Stimulated activated CD8-positive, alpha-beta memory T cell treated with anti-CD3 and anti-CD28 coated beads, Interleukin-7, amount 100 ng/mL, for 24 hours (primary cell): ENCODE measurements at regions not wholly inside any gene's neighbourhood (a gene's known extent, or its start where the extent isn't known, plus 50 kb on each side); places are given as distances from the start of the nearest gene placed in this dataset.
"Not testable (repeated sequence)": the region's sequence is repeated elsewhere in the genome, so short reads cannot be mapped to it uniquely, and the experiment has no call there.

Experiments
- DNase-seq: peaks from one replicate; pipeline ENCODE4 v3.0.0-alpha.2; 2020; ENCODE audit warnings: low read depth

- no peak for DNase-seq
Measured at GRCh38 chr1:101370488-101370887, 133.7 kb downstream of the S1PR1 start.

GRCh38 chr1:101371259-101371658 is 134.4 kb downstream of the S1PR1 start:
- DNase-seq: no peak

DNA sequence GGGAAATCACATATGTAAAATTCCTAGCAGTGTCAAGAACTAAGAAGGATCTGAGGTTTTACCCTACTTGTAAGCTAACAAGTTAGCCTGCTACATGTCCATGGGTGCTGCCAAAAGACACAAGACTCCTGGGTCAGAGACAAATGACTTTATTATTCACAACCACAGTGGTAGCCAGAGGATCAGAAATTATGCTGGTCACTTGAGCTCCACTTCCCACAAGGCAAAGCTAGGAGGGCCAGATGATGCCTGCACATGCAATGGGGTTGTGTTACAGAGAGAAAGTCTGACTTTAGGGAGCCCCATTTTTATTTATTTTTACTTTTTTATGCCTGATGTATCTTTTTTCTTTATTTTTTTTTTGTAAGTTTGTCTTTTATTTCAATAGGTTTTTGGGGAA is 136.8 kb downstream of the S1PR1 start:
- no peak for DNase-seq

DNA sequence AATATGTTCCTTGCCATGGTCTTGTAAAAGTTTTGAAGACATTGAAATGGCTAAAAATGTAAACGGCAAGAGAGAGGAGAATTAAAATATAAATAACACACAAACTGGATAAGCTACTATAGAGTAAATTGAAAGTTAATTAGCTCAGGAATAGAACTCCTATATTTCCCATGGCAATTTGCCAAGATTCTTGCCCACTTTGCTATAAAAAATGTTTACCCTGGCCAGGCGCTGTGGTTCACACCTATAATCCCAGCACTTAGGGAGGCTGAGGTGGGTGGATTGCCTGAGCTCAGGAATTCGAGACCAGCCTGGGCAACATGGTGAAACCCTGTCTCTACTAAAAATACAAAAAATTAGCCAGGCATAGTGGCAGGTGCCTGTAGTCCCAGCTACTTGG is 138.6 kb downstream of the S1PR1 start:
- DNase-seq: not testable (repeated sequence)

- DNase-seq: no peak
Measured at GRCh38 chr1:101376121-101377083, 139.6 kb downstream of the S1PR1 start.

- no peak for DNase-seq
Measured at GRCh38 chr1:101377084-101377835, 140.4 kb downstream of the S1PR1 start.

DNA sequence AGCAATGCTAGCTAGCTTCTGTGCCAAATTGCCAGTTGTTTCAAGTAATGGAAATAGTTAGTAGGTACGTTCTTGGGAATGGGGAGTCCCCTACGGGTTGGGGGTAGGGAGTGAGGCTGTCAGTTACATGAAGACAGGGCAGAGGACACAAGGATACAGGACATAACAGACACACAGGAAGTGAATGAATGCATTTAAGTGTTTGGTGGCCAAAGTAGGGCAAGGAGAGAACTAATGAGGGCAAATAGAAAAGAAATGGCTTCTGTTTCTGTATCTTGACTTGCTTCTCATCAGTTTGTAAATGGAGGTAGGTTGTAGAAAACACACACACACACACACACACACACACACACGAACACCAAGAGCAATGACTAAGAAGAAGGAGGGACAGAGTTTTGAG is 142.2 kb downstream of the S1PR1 start:
- DNase-seq: no peak

GRCh38 chr1:101379950-101380349 is 143.1 kb downstream of the S1PR1 start:
- no peak for DNase-seq

- DNase-seq: no peak
Measured at GRCh38 chr1:101382135-101382534, 145.3 kb downstream of the S1PR1 start.

DNA sequence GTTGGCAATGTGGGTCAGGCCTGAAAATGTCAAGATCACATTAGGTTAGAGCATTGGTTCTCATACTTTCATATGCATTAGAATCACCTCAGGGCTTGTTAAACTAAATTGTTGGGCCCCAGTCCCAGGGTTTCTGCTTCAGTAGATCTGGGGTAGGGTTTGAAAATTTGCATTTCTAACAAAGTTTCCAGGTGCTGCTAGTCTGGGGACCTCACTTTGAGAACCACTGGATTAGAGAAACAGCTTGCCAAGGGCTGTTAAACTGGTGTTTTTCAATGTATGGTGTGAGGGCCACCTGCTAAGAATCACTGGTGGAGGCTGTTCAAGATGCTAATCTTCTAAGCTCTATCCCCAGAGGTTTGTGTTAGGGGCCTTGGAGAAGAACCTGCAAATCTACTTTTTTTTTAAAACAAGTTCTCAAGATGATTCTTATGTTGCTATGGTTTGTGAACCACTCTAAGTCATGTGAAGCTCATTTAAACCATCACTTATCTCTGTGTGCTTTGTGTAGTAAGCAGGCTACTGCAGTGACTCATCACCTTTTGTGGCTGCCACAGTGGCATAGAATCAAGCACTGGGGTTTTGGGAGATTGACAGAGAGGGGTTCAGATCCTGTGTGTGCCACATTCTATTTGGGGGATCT is 152.2 kb downstream of the S1PR1 start:
- DNase-seq: no peak

- no peak for DNase-seq
Measured at GRCh38 chr1:101389547-101389929, 152.7 kb downstream of the S1PR1 start.

- no peak for DNase-seq
Measured at GRCh38 chr1:101392552-101392951, 155.7 kb downstream of the S1PR1 start.

DNA sequence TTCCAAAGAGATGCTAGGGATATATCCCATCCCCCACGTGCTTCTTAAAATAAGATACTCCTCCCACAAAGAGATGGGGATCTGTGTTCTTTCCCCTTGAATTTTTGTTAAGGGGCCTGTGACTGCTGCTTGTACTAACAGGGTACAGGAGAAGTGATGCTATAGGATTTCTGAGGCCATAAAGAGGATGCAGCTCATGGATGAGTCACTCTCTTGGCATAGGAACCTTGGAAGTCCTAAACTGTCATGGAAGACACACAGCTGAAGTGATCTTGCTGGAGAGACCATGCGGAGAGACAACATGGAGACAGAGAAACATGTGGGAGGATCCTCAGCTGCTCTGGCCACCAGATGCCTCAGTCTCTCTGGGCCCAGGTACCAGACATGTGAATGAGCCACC is 157.2 kb downstream of the S1PR1 start:
- DNase-seq: no peak

DNA sequence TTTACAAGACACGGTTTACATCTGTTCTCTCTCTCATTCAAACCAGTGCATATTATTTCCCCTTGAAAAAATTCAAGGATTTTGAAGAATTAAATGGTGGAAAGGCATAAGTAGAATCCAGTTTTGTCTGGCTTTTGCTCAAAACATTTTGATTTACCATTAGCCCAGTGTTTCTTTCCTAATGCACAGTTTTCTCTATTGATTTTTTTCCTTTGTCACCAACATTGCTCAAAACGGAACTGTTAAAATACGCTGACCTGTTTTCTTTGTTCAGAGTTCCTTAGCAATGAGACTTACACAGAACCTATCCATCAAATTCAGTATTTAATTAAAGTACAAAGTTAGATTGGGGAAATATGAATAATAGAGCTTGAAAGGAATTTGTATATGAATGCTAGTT is 162.4 kb downstream of the S1PR1 start:
- no peak for DNase-seq

DNA sequence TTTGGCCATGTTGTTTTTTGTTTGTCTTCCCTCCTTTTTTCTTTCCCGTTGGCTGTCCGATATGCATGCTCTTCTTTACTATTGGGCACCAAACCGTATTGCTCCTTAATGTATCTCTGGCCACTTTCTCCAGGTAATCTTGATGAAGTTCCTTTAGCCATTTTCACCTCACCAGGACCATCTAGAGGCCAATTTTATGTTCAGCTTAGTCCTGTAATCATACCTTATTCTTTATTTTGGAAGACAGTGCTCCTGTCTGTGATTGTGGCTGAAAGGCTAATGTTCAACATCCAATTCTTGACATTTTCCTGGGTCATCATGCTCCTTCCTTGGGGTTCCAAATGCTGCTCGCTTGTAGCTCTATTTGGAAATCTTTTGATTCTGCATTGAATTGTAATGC is 169.5 kb downstream of the S1PR1 start:
- no peak for DNase-seq

DNA sequence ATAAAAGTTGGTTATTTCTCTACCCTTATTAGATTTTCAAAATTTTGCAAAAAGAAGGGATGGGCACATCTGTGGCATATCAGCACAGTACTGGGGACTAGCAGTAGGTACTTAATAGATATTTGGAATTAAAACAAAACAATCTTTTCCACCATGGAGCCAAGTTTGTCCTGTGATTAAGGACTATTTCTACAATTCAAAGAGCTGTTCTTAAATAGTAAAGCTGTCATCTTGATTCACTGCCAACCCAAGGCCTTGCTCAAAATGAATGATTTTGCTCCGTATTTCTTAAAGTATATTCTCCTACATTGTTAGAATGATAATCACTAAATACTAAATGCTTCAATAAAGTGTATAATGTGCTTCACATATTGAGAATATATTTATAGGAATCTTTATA is 169.9 kb downstream of the S1PR1 start:
- no peak for DNase-seq

DNA sequence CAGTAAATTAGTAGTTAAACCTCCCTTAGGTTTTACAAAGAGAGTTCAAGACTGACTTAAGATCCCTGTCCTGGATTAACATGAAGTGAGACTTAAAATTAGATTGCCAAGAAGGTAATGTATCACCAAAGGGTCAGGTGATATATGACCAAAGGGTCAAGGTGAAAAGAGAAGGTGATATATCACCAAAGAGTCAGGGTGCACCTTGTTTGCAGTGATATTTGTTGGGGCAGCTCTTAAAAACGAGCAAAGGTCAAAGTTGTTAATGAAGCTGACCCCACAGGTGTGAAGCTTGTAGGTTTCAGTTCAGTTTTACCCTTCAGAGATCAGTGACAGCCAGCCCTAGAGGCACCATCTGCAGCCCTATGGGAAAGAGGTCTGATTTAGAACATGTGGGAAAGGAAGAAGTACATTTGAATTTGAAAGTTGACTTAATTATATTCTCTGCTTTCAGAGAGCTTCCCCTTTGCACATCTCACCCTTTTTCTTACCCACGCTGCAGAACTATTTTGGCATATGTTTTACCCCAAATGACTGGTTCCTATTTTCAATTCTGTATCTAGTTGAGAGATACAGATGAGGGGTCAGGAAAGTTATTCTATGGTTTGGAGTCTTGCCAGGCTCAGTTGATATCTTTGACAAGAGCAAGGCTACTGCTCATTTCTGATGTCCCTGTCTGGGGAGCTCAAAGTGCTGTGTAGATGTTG is 170.8 kb downstream of the S1PR1 start:
- no peak for DNase-seq

GRCh38 chr1:101408212-101409042 is 171.6 kb downstream of the S1PR1 start:
- no peak for DNase-seq

- DNase-seq: no peak
Measured at GRCh38 chr1:101409102-101409501, 172.3 kb downstream of the S1PR1 start.

DNA sequence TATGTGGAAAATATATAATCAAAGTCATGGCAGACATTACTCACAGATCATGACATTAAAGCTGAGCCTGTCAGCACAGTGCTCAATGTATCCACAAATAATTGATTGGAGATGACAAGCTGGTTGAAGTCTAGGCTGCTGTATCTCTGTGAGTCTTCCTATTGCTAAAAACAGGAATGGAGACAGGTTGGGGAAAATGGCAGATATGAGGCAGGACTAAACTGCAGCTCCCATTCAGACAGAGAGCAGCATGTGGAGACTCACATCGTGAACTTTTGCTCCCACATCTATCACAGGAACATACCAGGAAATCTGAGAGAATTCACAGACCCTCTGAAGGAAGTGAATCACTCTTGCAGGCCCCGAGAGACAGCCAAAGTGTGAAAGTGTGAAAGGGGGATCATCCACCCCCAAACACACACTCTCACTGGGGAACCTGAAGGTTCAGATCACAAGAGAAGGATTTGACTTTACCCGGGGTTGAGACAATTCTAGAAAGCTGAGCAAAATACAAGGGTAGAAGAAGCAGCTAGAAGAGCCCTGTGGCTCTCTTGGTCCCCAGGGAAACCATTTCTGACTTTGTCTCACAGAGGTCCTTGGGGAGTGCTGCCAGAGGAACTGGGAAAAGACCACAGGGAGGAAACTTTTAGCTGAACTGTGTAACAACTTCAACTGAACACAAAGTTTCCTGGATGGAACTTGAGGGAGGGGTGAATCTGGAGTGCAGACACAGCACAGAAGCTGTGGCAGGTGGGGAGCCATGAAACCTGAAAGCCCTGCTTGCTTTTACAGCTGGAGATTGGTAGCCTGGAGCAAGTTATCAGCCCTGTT is 173.4 kb downstream of the S1PR1 start:
- DNase-seq: no peak
